Uterus (tissue), 3 donors: ENCODE measurements at regions not wholly inside any gene's neighbourhood (a gene's known extent, or its start where the extent isn't known, plus 50 kb on each side); places are given as distances from the start of the nearest gene placed in this dataset.
A peak's percentile ranks its signal among the peaks of the same experiment; 100 is the strongest.

Source experiments
- DNase-seq, 2 donors: peaks; one replicate each; pipeline ENCODE4 v3.0.0-alpha.2; 2019 to 2020
- H3K27ac ChIP-seq, 2 donors: fragments of 200-600 bp; sonication (generic); 1 replicate in 1 of 2; 2 replicates in 1 of 2; pipeline ENCODE4 v1.5.1; 2016 to 2018
- H3K27me3 ChIP-seq, 2 donors: fragments of 200-600 bp; sonication (generic); one replicate each; pipeline ENCODE4 v1.5.1; 2018 to 2019; ENCODE audit warnings: control low read depth in 1 of 2
- H3K36me3 ChIP-seq, 2 donors: fragments of 200-600 bp; sonication (generic); one replicate each; pipeline ENCODE4 v1.5.1; 2019; ENCODE audit warnings: control low read depth in 1 of 2
- H3K4me1 ChIP-seq, 2 donors: fragments of 200-600 bp; sonication (generic); one replicate each; pipeline ENCODE4 v1.5.1; 2018 to 2019; ENCODE audit warnings: control low read depth in 1 of 2
- H3K4me3 ChIP-seq, 2 donors: fragments of 200-600 bp; sonication (generic); 1 replicate in 1 of 2; 2 replicates in 1 of 2; pipeline ENCODE4 v1.5.1; 2018 to 2019; ENCODE audit warnings: mild to moderate bottlenecking in 1 of 2
- H3K9me3 ChIP-seq, 2 donors: fragments of 200-600 bp; sonication (generic); one replicate each; pipeline ENCODE4 v1.5.1; 2019; ENCODE audit warnings: control low read depth in 1 of 2
- CTCF ChIP-seq, 4 experiments: fragments of 200-600 bp in 2 of 4; fragments of 450-650 bp in 2 of 4; sonication (generic) in 2 of 4; IDR thresholded peaks; one replicate each; pipeline ENCODE4 v1.5.1; 2016 to 2019; ENCODE audit warnings: antibody characterized with exemption in 4 of 4, mild to moderate bottlenecking in 2 of 4, moderate library complexity in 1 of 4
- POLR2A ChIP-seq, 2 donors: fragments of 450-650 bp; IDR thresholded peaks; one replicate each; pipeline ENCODE4 v1.6.1; 2016; ENCODE audit warnings: antibody characterized with exemption in 2 of 2, mild to moderate bottlenecking in 1 of 2, moderate library complexity in 1 of 2
- intact Hi-C: fragments of 100-400 bp; cut with DNase I; formaldehyde crosslinking; loops from one replicate; pipeline ENCODE4 v1.15.1; 2023; ENCODE audit warnings: low total_unique reads
- donor health status: DM: yes; HTN: yes; CAD: no.

GRCh38 chr16:73234496-73234895 lies 186.6 kb upstream of the ZFHX3 start:
- no peak overlapping the region for H3K27ac ChIP-seq
- no peaks in the 10 kb centered on the region for H3K9me3 ChIP-seq
- TF ChIP-seq POLR2A (IDR thresholded peaks at IDR 0.05) (no peak), CTCF (IDR thresholded peaks at IDR 0.05) (no peak)
- no peak for DNase-seq
- no peaks in the 10 kb centered on the region for H3K27me3 ChIP-seq
- no peak overlapping the region for H3K4me3 ChIP-seq
- no peaks in the 10 kb centered on the region for H3K36me3 ChIP-seq
- intact Hi-C loops, result no loop called here
- no peaks in the 10 kb centered on the region for H3K4me1 ChIP-seq

GRCh38 chr16:73233846-73234424 lies 186.0 kb upstream of the ZFHX3 start:
- no peaks in the 10 kb centered on the region for H3K4me1 ChIP-seq
- no peaks in the 10 kb centered on the region for H3K9me3 ChIP-seq
- no peak overlapping the region for H3K4me3 ChIP-seq
- DNase-seq, result no peak
- peak overlapping the region in 1 of 2 donors; percentile 68 for H3K27ac ChIP-seq
- H3K27me3 ChIP-seq, result no peaks in the 10 kb centered on the region
- H3K36me3 ChIP-seq, result no peaks in the 10 kb centered on the region
- no peak for TF ChIP-seq POLR2A (IDR thresholded peaks at IDR 0.05)
- TF ChIP-seq CTCF (IDR thresholded peaks at IDR 0.05), result no peak
- intact Hi-C loops, result no loop called here

- no peaks in the 10 kb centered on the region for H3K36me3 ChIP-seq
- H3K4me3 ChIP-seq, result peak overlapping the region in 1 of 2 donors; percentile 10
- no peaks in the 10 kb centered on the region for H3K4me1 ChIP-seq
- no peaks in the 10 kb centered on the region for H3K27me3 ChIP-seq
- TF ChIP-seq POLR2A (IDR thresholded peaks at IDR 0.05) (no peak), CTCF (IDR thresholded peaks at IDR 0.05) (no peak)
- intact Hi-C loops, result no loop called here
- H3K27ac ChIP-seq, result peak overlapping the region; percentile 51 to 68
- H3K9me3 ChIP-seq, result no peaks in the 10 kb centered on the region
- DNase-seq, result no peak
Measured at GRCh38 chr16:73233329-73233765, 185.4 kb upstream of the ZFHX3 start.

GRCh38 chr16:73232555-73233328 lies 184.8 kb upstream of the ZFHX3 start:
- Histone ChIP-seq H3K27me3 (no peaks in the 10 kb centered on the region), H3K27ac (peak overlapping the region; percentile 51 to 68), H3K4me3 (peak overlapping the region; percentile 10 to 13), H3K4me1 (no peaks in the 10 kb centered on the region), H3K36me3 (no peaks in the 10 kb centered on the region), H3K9me3 (no peaks in the 10 kb centered on the region)
- intact Hi-C loops, result no loop called here
- TF ChIP-seq CTCF (IDR thresholded peaks at IDR 0.05) (no peak), POLR2A (IDR thresholded peaks at IDR 0.05) (no peak)
- DNase-seq, result peak; percentile 78 to 82

- Histone ChIP-seq H3K4me3 (peak overlapping the region; percentile 10 to 13), H3K36me3 (no peaks in the 10 kb centered on the region), H3K27ac (peak overlapping the region; percentile 51 to 68), H3K9me3 (no peaks in the 10 kb centered on the region), H3K27me3 (no peaks in the 10 kb centered on the region), H3K4me1 (no peaks in the 10 kb centered on the region)
- DNase-seq, result peak in 1 of 2 donors; percentile 28
- intact Hi-C loops, result no loop called here
- TF ChIP-seq CTCF (IDR thresholded peaks at IDR 0.05) (no peak), POLR2A (IDR thresholded peaks at IDR 0.05) (no peak)
Measured at GRCh38 chr16:73231944-73232554, 184.1 kb upstream of the ZFHX3 start.
